Testis (tissue), 2 donors: ENCODE measurements at regions not wholly inside any gene's neighbourhood (a gene's known extent, or its start where the extent isn't known, plus 50 kb on each side); places are given as distances from the start of the nearest gene placed in this dataset.

Experiments used
- DNase-seq: peaks from one replicate; pipeline ENCODE4 v3.0.0-alpha.2; 2019
- H3K27ac ChIP-seq, 2 donors: fragments of 200-600 bp; sonication (generic); one replicate each; pipeline ENCODE4 v1.5.1; 2019
- H3K27me3 ChIP-seq: fragments of 200-600 bp; sonication (generic); one replicate; pipeline ENCODE4 v1.5.1; 2019
- H3K36me3 ChIP-seq: fragments of 200-600 bp; sonication (generic); one replicate; pipeline ENCODE4 v1.5.1; 2017; ENCODE audit warnings: low read depth; ENCODE audit errors: missing control alignments
- H3K4me1 ChIP-seq: fragments of 200-600 bp; sonication (generic); one replicate; pipeline ENCODE4 v1.5.1; 2019
- H3K4me3 ChIP-seq, 2 donors: fragments of 200-600 bp; sonication (generic); one replicate each; pipeline ENCODE4 v1.5.1; 2017 to 2019
- H3K9me3 ChIP-seq: fragments of 200-600 bp; sonication (generic); one replicate; pipeline ENCODE4 v1.5.1; 2017
- POLR2A ChIP-seq: fragments of 450-650 bp; IDR thresholded peaks from one replicate; pipeline ENCODE4 v1.6.1; 2017; ENCODE audit warnings: antibody characterized with exemption, mild to moderate bottlenecking, moderate library complexity
- WGBS, 2 donors: methylation state at CpG; one replicate each; pipeline ENCODE4 v1.1.5; 2018; 5-methylcytosine and 5-hydroxymethylcytosine counted together
- intact Hi-C: fragments of 100-400 bp; cut with DNase I; formaldehyde crosslinking; loops from one replicate; pipeline ENCODE4 v1.15.1; 2023; ENCODE audit warnings: low total_unique reads
- TF ChIP-seq, protein P1 (sequence below), 3 experiments: fragments of 450-650 bp in 2 of 3; fragments of 200-600 bp in 1 of 3; sonication (generic) in 1 of 3; IDR thresholded peaks; one replicate each; pipeline ENCODE4 v1.5.1; 2016 to 2019; ENCODE audit warnings: antibody characterized with exemption in 3 of 3, mild to moderate bottlenecking in 2 of 3, moderate library complexity in 1 of 3

DNA sequence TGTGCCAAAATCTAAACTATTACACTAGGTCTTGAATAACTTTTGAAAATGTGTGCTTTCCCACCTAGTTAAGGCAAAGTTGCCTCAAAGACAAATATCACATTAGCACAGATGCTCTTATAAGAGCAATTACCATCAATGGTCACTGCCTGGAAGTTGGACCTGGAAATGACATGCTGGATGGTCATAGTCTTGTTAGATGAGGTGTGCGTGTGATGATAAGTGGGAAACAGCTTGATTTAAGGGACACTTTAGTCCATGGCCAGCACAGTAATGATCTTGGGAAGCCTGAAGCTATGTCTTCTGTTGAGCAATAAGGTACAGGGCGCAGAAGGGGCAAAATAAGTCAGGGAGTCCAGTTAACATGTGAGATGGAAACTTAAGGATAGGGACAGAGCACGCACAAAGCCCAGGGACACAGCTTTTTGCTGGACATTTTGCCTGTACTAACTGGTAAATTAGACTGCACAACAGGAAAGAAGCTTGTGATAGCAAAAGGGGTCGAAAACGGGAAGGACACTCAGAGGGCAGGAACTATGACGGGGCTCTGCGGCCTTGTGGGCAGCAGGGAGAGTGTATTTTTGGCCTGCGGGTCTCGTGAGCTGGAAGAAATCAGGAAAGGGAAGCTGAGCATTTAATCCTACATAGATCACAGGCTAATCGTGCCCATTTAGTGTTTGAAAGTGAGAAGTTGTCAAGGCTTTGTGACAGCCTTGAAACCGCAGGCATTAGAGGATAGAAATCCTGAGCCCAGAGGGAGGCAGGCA is 66.7 kb upstream of the BMP2 start:
- H3K36me3 ChIP-seq: no peaks in the 10 kb centered on the region
- intact Hi-C loops: no loop called here
- no peak overlapping the region for H3K4me3 ChIP-seq
- H3K27me3 ChIP-seq: no peaks in the 10 kb centered on the region
- no peaks in the 10 kb centered on the region for H3K9me3 ChIP-seq
- H3K27ac ChIP-seq: no peak overlapping the region
- no peaks in the 10 kb centered on the region for H3K4me1 ChIP-seq
- WGBS, 2 donors: 73 to 90% methylated on average over 11 of the region's 11 CpGs
- peak; percentile 20 for DNase-seq
- TF ChIP-seq, protein P1, sequence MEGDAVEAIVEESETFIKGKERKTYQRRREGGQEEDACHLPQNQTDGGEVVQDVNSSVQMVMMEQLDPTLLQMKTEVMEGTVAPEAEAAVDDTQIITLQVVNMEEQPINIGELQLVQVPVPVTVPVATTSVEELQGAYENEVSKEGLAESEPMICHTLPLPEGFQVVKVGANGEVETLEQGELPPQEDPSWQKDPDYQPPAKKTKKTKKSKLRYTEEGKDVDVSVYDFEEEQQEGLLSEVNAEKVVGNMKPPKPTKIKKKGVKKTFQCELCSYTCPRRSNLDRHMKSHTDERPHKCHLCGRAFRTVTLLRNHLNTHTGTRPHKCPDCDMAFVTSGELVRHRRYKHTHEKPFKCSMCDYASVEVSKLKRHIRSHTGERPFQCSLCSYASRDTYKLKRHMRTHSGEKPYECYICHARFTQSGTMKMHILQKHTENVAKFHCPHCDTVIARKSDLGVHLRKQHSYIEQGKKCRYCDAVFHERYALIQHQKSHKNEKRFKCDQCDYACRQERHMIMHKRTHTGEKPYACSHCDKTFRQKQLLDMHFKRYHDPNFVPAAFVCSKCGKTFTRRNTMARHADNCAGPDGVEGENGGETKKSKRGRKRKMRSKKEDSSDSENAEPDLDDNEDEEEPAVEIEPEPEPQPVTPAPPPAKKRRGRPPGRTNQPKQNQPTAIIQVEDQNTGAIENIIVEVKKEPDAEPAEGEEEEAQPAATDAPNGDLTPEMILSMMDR (IDR thresholded peaks at IDR 0.05): no peak
- TF ChIP-seq POLR2A: no peak

DNA sequence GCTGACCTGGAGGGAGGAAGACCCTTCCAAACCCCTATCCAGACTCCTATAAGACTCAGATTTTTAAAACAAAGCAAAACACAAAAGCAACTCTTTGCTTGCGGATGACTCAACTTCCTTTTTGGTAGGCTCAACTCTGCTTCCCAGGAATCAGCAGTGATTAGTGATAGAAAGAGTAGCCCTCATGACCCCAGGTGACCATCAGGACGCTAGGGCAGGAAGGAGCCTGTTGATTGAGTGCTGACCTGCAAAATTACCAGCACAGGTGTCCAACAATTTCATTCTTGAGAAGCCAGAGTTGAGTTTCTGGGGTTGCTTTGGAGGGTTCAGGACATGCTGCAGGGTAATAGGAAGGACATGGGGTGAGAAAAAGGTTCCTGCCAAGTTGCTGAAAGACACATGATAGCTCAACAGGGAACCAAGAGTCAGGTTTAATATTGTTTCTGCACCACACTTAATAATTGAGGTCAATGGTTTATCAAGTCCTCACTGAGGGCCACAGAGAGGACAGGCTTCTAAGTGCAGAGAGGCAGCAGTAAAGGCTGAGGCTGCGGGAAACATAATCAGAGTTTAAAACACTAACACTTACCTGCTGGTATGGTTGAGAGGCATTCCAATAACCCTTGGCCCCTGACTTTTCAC is 67.4 kb upstream of the BMP2 start:
- Histone ChIP-seq H3K27ac (no peak overlapping the region), H3K27me3 (no peaks in the 10 kb centered on the region), H3K4me1 (no peaks in the 10 kb centered on the region), H3K36me3 (no peaks in the 10 kb centered on the region), H3K9me3 (no peaks in the 10 kb centered on the region), H3K4me3 (no peak overlapping the region)
- 50 to 69% methylated on average over 3 of the region's 3 CpGs for WGBS, 2 donors
- TF ChIP-seq POLR2A: no peak
- TF ChIP-seq, protein P1 (IDR thresholded peaks at IDR 0.05): no peak
- no peak for DNase-seq
- intact Hi-C loops: no loop called here

DNA sequence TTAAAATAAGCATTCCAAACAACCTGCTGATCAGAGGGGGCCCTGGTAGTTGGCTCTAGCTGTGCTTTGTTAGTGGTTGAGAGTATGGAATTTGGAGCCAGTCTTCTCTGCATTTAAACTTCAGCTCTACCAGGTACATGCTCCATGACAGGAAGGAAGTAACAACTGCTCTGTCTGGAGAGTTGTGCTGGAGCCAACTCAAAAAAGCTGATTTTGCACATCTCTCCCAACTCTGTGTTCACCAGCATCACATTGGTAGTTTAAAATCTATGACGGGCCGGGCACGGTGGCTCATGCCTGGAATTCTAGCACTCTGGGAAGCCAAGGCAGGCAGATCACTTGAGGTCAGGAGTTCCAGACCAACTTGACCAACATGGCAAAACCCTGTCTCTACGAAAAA is 68.8 kb upstream of the BMP2 start:
- DNase-seq: no peak
- intact Hi-C loops: no loop called here
- Histone ChIP-seq H3K36me3 (no peaks in the 10 kb centered on the region), H3K4me3 (no peak overlapping the region), H3K27me3 (no peaks in the 10 kb centered on the region), H3K9me3 (no peaks in the 10 kb centered on the region), H3K27ac (no peak overlapping the region), H3K4me1 (no peaks in the 10 kb centered on the region)
- TF ChIP-seq POLR2A: no peak
- TF ChIP-seq, protein P1 (IDR thresholded peaks at IDR 0.05): no peak
- 92% methylated on average over 4 of the region's 4 CpGs for WGBS, 2 donors

DNA sequence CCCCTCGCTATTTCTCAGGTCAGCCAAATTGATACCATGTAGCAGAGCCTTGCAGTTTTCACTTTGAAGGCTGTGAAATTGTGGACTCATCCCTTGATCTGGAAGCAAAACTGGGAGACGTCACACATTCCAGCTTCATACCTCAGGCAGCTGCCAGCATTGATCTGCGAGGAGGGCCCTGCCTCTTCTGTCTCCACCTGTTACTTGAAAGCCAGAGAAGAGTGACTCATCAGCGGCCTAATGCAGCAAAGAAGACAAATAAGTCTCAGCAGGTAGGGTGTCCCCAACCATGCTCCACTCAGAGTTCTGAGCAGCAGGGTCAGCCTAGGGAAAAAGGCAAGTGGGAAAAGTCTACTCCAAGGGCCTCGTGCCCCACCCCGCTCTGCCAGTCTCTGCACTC is 69.4 kb upstream of the BMP2 start:
- no peak overlapping the region for H3K4me3 ChIP-seq
- H3K4me1 ChIP-seq: no peaks in the 10 kb centered on the region
- no peaks in the 10 kb centered on the region for H3K36me3 ChIP-seq
- TF ChIP-seq, protein P1 (IDR thresholded peaks at IDR 0.05): no peak
- no peak for TF ChIP-seq POLR2A
- DNase-seq: no peak
- intact Hi-C loops: no loop called here
- H3K27ac ChIP-seq: no peak overlapping the region
- no peaks in the 10 kb centered on the region for H3K9me3 ChIP-seq
- 92% methylated on average over 6 of the region's 6 CpGs for WGBS, 2 donors
- no peaks in the 10 kb centered on the region for H3K27me3 ChIP-seq
